Stomach smooth muscle (tissue), 2 donors: ENCODE measurements at regions not wholly inside any gene's neighbourhood (a gene's known extent, or its start where the extent isn't known, plus 50 kb on each side); places are given as distances from the start of the nearest gene placed in this dataset.
"Not testable (repeated sequence)": the region's sequence is repeated elsewhere in the genome, so short reads cannot be mapped to it uniquely, and the experiment has no call there.

ENCODE experiments used
- H3K27ac ChIP-seq: one replicate; pipeline ENCODE4 v1.7.0; 2013; ENCODE audit warnings: mild to moderate bottlenecking, low read length, inconsistent platforms
- H3K27me3 ChIP-seq, 2 donors: one replicate each; pipeline ENCODE4 v1.7.0; 2013; ENCODE audit warnings: low read length in 2 of 2; ENCODE audit not compliant: insufficient read depth in 2 of 2, control insufficient read depth in 1 of 2
- H3K36me3 ChIP-seq, 2 donors: one replicate each; pipeline ENCODE4 v1.7.0; 2013; ENCODE audit warnings: low read length in 2 of 2; ENCODE audit not compliant: control insufficient read depth in 2 of 2, insufficient read depth in 2 of 2
- H3K4me1 ChIP-seq: one replicate; pipeline ENCODE4 v1.7.0; 2013; ENCODE audit warnings: low read length; ENCODE audit not compliant: control insufficient read depth, insufficient read depth
- H3K4me3 ChIP-seq, 2 donors: one replicate each; pipeline ENCODE4 v1.7.0; 2013; ENCODE audit warnings: low read length in 2 of 2
- H3K9ac ChIP-seq, 2 donors: one replicate each; pipeline ENCODE4 v1.7.0; 2013; ENCODE audit warnings: low read length in 2 of 2, mild to moderate bottlenecking in 1 of 2
- H3K9me3 ChIP-seq, 2 donors: one replicate each; pipeline ENCODE4 v1.7.0; 2013; ENCODE audit warnings: low read length in 2 of 2; ENCODE audit not compliant: control insufficient read depth in 2 of 2
- donor health status: healthy.
- donor health status: Pancreatic carcinoma.

DNA sequence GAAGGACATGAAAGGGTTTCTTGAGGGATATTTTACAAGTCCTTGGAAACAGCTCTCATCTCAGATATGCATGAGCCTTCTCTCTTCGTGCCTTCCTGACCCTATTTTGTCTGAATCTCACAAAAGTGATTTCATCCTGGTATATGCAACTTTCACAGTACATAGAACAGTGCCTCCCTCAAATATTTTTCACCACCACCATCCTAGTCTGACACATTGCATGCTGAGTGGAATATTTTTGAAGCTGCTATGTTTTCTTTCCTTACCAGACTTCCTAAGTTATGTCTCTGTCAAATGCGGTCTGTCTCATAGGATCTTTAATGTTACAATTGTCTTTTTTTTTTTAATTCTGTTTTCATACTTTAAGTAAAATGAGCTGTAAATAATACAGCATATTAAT is 673.3 kb upstream of the LRRN3 start:
- no peaks in the 10 kb centered on the region for H3K36me3 ChIP-seq
- H3K27ac ChIP-seq: no peak overlapping the region
- H3K9ac ChIP-seq: no peak overlapping the region
- no peaks in the 10 kb centered on the region for H3K4me1 ChIP-seq
- H3K4me3 ChIP-seq: no peak overlapping the region
- no peaks in the 10 kb centered on the region for H3K27me3 ChIP-seq
- H3K9me3 ChIP-seq: no peaks in the 10 kb centered on the region

DNA sequence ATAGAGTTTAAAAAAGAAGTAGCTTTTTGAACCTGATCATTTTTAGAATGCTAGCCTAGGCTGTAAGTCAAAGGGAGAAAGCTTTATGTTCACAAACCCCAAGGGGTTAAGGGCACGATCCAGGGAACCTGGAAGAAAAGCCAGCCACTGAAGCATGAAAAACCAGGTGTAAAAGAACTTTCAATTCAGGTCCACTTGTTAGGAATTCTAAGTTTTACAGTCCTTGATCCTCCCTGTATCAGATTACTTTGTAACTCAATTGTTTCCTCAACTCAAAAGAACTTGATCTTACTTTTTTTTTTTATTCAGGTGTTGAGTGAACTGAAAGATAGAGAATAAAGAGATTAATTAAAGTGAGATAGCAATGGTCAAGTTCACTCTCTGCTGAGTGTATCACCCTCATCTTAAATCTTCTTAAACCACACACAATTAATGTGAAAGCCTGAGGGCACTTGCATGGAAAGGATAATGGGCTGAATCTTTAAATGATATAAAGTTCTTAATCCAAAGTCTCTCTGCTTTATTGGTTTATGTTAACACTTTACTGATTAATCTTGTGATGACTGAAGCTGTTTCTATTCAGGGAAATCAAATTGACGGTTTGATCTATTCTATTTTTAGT is 672.2 kb upstream of the LRRN3 start:
- H3K36me3 ChIP-seq: no peaks in the 10 kb centered on the region
- no peaks in the 10 kb centered on the region for H3K27me3 ChIP-seq
- H3K4me3 ChIP-seq: no peak overlapping the region
- H3K27ac ChIP-seq: no peak overlapping the region
- no peaks in the 10 kb centered on the region for H3K4me1 ChIP-seq
- no peak overlapping the region for H3K9ac ChIP-seq
- H3K9me3 ChIP-seq: no peaks in the 10 kb centered on the region

DNA sequence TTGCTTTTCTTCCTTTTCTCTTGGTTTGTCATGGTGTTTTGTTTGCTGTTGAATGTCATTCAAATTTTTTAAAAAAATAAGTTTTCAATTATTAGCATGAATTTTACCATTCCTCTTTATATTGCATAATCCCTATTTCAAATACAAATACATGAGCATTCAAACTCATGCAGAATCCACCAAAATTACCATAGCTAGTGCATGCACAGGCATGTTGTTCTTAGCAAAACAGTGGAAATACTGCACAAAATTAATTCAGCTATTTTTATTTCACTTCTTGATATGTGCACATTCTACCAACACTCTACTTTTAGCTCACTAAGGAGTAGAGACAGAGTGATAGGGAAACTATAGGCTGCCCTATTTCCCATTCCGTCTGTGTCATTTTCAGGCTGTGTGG is 670.1 kb upstream of the LRRN3 start:
- Histone ChIP-seq H3K27me3 (no peaks in the 10 kb centered on the region), H3K36me3 (no peaks in the 10 kb centered on the region), H3K9ac (no peak overlapping the region), H3K4me3 (no peak overlapping the region), H3K9me3 (no peaks in the 10 kb centered on the region), H3K4me1 (no peaks in the 10 kb centered on the region), H3K27ac (no peak overlapping the region)

DNA sequence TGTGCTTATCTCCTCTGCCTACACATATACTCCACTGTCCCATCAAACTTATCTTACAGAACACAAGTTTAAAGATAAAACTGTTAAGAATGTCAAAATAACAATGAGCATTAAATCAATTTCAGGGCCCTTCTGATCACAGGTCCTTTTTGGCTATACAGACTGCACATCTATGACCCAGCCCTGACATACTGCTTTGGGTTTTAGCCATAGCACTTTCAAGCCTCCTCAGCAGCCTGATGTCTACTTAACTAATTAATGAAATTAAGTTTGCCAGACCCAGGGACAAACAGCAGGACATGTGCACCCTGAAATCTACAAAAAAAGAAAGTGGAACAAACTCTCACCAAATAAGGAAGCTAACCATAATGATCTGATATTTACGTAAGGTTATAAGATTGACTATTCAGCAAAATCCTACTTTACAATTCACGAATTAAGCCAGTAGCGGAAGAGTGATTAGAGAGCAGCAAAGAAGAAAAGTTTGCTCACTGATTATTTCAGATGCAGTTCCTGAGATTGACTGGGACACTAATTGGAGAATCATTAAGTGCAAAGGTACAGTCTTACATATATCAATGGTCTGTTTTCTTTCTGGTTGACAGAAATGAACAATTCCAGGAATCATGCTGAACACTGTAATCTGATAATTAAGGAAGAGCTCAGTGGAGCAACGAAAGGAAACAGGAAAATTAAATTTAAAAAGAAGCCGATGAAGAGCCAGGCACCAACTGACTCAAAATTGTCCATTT is 669.3 kb upstream of the LRRN3 start:
- Histone ChIP-seq H3K9me3 (no peaks in the 10 kb centered on the region), H3K27me3 (no peaks in the 10 kb centered on the region), H3K27ac (no peak overlapping the region), H3K9ac (no peak overlapping the region), H3K36me3 (no peaks in the 10 kb centered on the region), H3K4me1 (no peaks in the 10 kb centered on the region), H3K4me3 (no peak overlapping the region)

DNA sequence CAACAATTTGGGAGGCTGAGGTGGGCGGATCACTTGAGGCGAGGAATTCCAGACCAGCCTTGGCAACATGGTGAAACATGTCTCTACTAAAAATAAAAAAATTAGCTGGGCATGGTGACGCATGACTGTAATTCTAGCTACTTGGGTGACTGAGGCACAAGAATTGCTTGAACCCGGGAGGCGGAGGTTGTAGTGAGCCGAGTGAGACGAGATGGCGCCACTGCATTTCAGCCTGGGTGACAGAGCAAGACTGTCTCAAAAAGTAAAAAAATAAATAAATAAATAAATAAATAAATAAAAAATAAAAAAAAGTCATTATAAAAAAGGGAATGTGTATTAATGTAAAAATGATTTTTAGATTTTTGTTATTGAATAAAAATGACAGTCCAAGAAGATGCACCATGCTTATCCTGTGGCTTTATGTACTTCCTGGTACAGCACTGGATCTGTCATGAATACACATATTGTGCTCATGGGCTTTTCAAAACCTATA is 658.8 kb upstream of the LRRN3 start:
- no peaks in the 10 kb centered on the region for H3K36me3 ChIP-seq
- H3K9me3 ChIP-seq: no peaks in the 10 kb centered on the region
- no peak overlapping the region for H3K9ac ChIP-seq
- H3K27ac ChIP-seq: no peak overlapping the region
- no peaks in the 10 kb centered on the region for H3K27me3 ChIP-seq
- no peaks in the 10 kb centered on the region for H3K4me1 ChIP-seq
- no peak overlapping the region for H3K4me3 ChIP-seq

DNA sequence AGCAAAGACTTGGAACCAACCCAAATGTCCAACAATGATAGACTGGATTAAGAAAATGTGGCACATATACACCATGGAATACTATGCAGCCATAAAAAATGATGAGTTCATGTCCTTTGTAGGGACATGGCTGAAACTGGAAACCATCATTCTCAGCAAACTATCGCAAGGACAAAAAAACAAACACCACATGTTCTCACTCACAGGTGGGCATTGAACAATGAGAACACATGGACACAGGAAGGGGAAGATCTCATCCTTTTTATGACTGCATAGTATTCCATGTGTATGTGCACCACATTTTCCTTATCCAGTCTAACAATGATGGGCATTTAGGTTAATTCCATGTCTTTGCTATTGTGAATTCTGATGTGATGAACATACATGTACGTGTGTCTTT is 652.0 kb upstream of the LRRN3 start:
- H3K27me3 ChIP-seq, H3K4me1 ChIP-seq, H3K9ac ChIP-seq, H3K9me3 ChIP-seq, H3K4me3 ChIP-seq, H3K36me3 ChIP-seq, H3K27ac ChIP-seq: not testable (repeated sequence)

DNA sequence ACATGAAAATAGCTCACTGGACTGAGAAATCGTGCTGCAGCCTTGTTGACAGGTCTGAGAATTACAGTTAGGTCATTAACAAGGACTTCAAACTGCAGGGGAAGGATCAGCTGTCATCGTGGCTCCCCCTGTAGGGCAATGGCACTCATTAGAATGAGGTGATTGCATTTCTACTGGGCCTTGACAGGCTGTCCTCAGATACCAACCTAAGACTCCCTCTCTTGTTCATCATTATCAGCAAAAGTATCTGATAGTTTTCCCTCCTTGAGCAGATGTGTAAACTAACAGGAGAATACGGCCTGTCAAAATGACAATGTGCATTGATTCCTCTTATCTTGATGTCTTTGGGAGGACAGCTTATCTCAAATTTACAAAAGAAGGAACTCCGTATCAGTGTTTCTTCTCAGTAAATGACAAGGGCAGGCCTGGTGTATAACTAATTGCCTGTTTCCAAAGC is 648.5 kb upstream of the LRRN3 start:
- Histone ChIP-seq H3K9ac (no peak overlapping the region), H3K27me3 (no peaks in the 10 kb centered on the region), H3K27ac (no peak overlapping the region), H3K4me1 (no peaks in the 10 kb centered on the region), H3K4me3 (no peak overlapping the region), H3K36me3 (no peaks in the 10 kb centered on the region), H3K9me3 (no peaks in the 10 kb centered on the region)

DNA sequence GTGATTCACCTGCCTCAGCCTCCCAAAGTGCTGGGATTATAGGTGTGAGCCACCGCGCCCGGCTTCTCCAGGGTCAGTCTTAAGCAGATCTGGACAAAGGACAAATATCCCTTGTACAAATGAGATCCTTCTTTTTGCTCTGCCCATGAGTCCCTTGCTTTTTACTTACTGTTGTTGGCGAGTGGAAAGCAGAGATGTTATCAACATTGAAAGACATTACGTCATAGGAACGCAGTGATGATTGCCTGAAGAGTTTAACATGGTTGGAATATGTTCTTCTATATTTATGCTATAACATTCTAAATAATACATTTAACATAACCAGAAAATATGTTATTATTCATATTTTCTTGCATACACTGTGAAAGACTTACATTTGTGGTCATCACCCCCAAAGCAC is 644.3 kb upstream of the LRRN3 start:
- H3K4me1 ChIP-seq: no peaks in the 10 kb centered on the region

DNA sequence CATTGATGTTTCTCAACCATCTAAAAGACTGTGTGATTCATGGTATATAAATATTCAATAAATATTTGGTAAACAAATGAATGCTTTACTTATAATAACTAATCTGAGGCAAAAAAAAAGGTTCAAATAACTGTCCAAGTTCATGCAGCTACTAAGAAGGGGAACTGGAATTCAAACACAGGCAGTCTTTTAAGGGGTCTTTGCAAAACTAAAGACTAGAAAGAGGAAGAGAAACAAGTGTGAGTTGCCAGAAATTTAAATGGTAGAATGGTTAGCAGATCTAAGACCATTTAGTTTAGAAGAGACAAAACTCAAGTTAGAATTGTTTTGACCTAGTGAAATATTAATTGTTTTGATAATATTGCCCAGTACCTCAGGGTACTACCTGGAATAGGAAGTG is 642.0 kb upstream of the LRRN3 start:
- no peaks in the 10 kb centered on the region for H3K9me3 ChIP-seq
- no peaks in the 10 kb centered on the region for H3K27me3 ChIP-seq
- H3K4me3 ChIP-seq: no peak overlapping the region
- no peaks in the 10 kb centered on the region for H3K36me3 ChIP-seq
- no peaks in the 10 kb centered on the region for H3K4me1 ChIP-seq
- H3K9ac ChIP-seq: no peak overlapping the region
- no peak overlapping the region for H3K27ac ChIP-seq

More for the DNA sequence above, 644.3 kb upstream of the LRRN3 start:
- no peak overlapping the region for H3K27ac ChIP-seq
- no peak overlapping the region for H3K9ac ChIP-seq
- H3K9me3 ChIP-seq: no peaks in the 10 kb centered on the region
- no peaks in the 10 kb centered on the region for H3K27me3 ChIP-seq
- no peaks in the 10 kb centered on the region for H3K36me3 ChIP-seq
- H3K4me3 ChIP-seq: no peak overlapping the region

DNA sequence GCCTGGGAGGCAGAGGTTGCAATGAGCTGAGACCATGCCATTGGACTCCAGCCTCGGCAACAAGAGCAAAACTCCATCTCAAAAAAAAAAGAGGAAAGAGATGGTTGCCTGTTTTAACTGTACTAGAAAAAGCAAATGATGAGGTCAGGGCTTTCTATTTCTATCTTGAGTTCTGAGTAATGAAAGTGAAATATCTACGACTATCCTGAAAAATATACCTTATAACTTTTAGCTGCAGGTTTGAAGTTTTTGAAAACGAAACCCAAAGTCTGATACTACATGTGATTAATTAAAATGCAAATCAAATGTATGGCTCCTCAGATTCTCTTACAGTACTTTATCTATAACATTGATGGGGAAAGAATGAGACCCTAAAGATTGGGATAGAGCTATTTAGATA is 636.2 kb upstream of the LRRN3 start:
- H3K36me3 ChIP-seq: no peaks in the 10 kb centered on the region
- no peak overlapping the region for H3K9ac ChIP-seq
- H3K4me3 ChIP-seq: no peak overlapping the region

DNA sequence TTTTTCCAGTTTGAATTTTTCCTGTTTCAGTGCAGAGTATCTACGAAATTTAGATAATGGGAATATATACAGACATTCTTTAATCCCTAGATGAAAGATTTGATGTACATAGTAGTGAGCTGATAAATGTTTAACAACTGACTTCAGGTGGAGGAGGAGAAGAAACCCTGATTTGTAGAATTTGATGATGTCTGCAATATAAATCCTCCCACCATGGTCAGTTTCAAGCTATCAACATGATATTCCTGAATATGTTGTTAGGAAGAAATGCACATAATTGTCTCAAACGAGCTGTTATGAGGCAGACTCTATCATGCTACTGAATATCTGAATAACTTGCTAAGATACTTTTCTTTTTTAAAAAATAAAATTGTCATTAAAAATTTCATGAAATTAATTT is 629.3 kb upstream of the LRRN3 start:
- Histone ChIP-seq H3K27ac (no peak overlapping the region), H3K9me3 (no peaks in the 10 kb centered on the region), H3K9ac (no peak overlapping the region), H3K36me3 (no peaks in the 10 kb centered on the region), H3K4me1 (no peaks in the 10 kb centered on the region), H3K4me3 (no peak overlapping the region), H3K27me3 (no peaks in the 10 kb centered on the region)

More for the DNA sequence above, 636.2 kb upstream of the LRRN3 start:
- no peaks in the 10 kb centered on the region for H3K27me3 ChIP-seq
- H3K4me1 ChIP-seq: no peaks in the 10 kb centered on the region
- H3K9me3 ChIP-seq: no peaks in the 10 kb centered on the region
- H3K27ac ChIP-seq: no peak overlapping the region
